ENCODE measurements at regions not wholly inside any gene's neighbourhood (a gene's known extent, or its start where the extent isn't known, plus 50 kb on each side); places are given as distances from the start of the nearest gene placed in this dataset.

DNA sequence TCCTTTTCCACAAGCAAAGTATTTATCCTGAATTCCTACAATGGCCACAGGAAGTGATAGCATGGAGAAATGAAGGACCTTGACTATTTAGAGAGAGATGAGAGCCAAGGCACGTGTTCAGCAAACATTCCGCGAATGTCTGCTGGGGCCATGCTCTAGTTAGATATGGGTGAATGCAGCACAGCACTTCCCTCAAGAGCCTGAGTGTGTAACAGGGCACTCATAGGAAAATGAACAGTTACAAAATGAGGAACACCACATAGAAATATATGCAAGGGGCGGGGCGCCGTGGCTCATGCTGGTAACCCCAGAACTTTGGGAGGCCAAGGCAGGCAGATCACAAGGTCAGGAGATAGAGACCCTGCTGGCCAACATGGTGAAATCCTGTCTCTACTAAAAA is 406.9 kb downstream of the NR2F2 start:
- WGBS (ENCODE audit: low lambda C conversion rate, missing lambda C conversion rate) = 94% methylated on average over 6 of the region's 6 CpGs
- no peaks in the 10 kb centered on the region for H3K79me2 ChIP-seq
- no peaks in the 10 kb centered on the region for H3K36me3 ChIP-seq (replicated peaks; ENCODE audit: insufficient read depth, low read depth)
- TF ChIP-seq CTCF (IDR thresholded peaks at IDR 0.05; ENCODE audit: poor library complexity) = no peak
- no peak for TF ChIP-seq EZH2phosphoT487 (IDR thresholded peaks at IDR 0.05; ENCODE audit: low read depth, severe bottlenecking, unreplicated experiment)
- H3K27me3 ChIP-seq = no peaks in the 10 kb centered on the region
- H3K9me2 ChIP-seq (replicated peaks; ENCODE audit: insufficient read depth) = no peaks in the 10 kb centered on the region
- no peak overlapping the region for H3K4me2 ChIP-seq
- no peaks in the 10 kb centered on the region for H3K4me1 ChIP-seq (ENCODE audit: insufficient read depth)
- no peak overlapping the region for H3K4me3 ChIP-seq
- no peaks in the 10 kb centered on the region for H4K20me1 ChIP-seq (ENCODE audit: insufficient read depth, poor library complexity, severe bottlenecking)
- no peak overlapping the region for H2AFZ ChIP-seq
- H3K27ac ChIP-seq = no peak overlapping the region
- DNase-seq (ENCODE audit: low spot score) = no peak
- H3K9me3 ChIP-seq (ENCODE audit: low read depth) = no peaks in the 10 kb centered on the region

DNA sequence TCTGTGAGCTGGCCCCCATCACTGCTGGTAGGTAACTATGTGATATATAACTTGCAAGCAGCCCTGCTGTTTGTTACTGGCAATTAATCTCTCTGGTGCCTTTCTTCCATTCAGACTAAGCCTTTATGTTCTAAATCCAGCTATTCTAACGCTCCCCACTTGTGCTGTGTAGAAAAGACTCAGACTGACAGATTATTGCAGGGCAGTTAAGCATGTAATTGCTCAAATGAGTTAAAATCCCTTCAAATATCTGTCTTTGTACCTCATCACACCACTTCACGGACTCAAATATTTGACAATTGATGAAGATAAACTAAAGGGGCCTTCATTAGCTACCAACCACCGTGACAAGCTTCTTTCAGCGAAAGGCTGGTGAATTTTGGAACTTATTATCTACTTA is 416.2 kb downstream of the NR2F2 start:
- no peak for DNase-seq (ENCODE audit: low spot score)

GRCh38 chr15:96747291-96747690 is 416.8 kb downstream of the NR2F2 start:
- Histone ChIP-seq H2AFZ (no peak overlapping the region), H4K20me1 (ENCODE audit: insufficient read depth, poor library complexity, severe bottlenecking) (no peaks in the 10 kb centered on the region), H3K4me3 (no peak overlapping the region), H3K27me3 (no peaks in the 10 kb centered on the region), H3K79me2 (no peaks in the 10 kb centered on the region), H3K36me3 (replicated peaks; ENCODE audit: insufficient read depth, low read depth) (no peaks in the 10 kb centered on the region), H3K4me1 (ENCODE audit: insufficient read depth) (no peaks in the 10 kb centered on the region), H3K4me2 (no peak overlapping the region), H3K27ac (no peak overlapping the region), H3K9me3 (ENCODE audit: low read depth) (no peaks in the 10 kb centered on the region), H3K9me2 (replicated peaks; ENCODE audit: insufficient read depth) (no peaks in the 10 kb centered on the region)
- 88% methylated on average over 4 of the region's 4 CpGs for WGBS (ENCODE audit: low lambda C conversion rate, missing lambda C conversion rate)
- DNase-seq (ENCODE audit: low spot score) = no peak
- TF ChIP-seq EZH2 (IDR thresholded peaks at IDR 0.05; ENCODE audit: borderline replicate concordance) (no peak), EZH2phosphoT487 (IDR thresholded peaks at IDR 0.05; ENCODE audit: low read depth, severe bottlenecking, unreplicated experiment) (no peak), CTCF (IDR thresholded peaks at IDR 0.05; ENCODE audit: poor library complexity) (no peak)

More for the DNA sequence above, 416.2 kb downstream of the NR2F2 start:
- no peak overlapping the region for H3K27ac ChIP-seq
- no peak overlapping the region for H2AFZ ChIP-seq
- no peaks in the 10 kb centered on the region for H3K9me2 ChIP-seq (replicated peaks; ENCODE audit: insufficient read depth)
- H3K4me2 ChIP-seq = no peak overlapping the region
- 45% methylated on average over 4 of the region's 4 CpGs for WGBS (ENCODE audit: low lambda C conversion rate, missing lambda C conversion rate)
- H3K79me2 ChIP-seq = no peaks in the 10 kb centered on the region
- H3K9me3 ChIP-seq (ENCODE audit: low read depth) = no peaks in the 10 kb centered on the region
- TF ChIP-seq CTCF (IDR thresholded peaks at IDR 0.05; ENCODE audit: poor library complexity) (no peak), EZH2 (IDR thresholded peaks at IDR 0.05; ENCODE audit: borderline replicate concordance) (no peak), EZH2phosphoT487 (IDR thresholded peaks at IDR 0.05; ENCODE audit: low read depth, severe bottlenecking, unreplicated experiment) (no peak)
- no peaks in the 10 kb centered on the region for H3K4me1 ChIP-seq (ENCODE audit: insufficient read depth)
- no peaks in the 10 kb centered on the region for H3K27me3 ChIP-seq
- H3K36me3 ChIP-seq (replicated peaks; ENCODE audit: insufficient read depth, low read depth) = no peaks in the 10 kb centered on the region
- H3K4me3 ChIP-seq = no peak overlapping the region
- no peaks in the 10 kb centered on the region for H4K20me1 ChIP-seq (ENCODE audit: insufficient read depth, poor library complexity, severe bottlenecking)

DNA sequence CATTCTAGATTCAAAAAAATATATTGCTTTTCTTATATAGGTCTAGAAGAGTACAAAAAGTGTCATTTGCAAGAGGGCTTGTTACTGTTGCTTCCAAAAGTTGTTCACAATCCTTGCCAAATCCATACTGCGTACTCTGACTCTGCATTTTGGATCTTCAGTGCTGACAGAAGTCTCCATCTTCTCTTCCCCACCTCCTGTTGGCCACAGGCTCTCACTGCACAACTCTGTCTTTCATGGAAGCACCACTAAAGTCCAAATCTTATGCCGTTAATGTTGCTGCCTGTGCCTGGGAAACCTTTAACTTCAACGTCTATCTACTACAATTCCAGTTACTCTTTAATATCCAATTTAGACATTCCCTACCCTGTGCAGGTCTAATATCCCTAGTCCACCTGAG is 419.9 kb downstream of the NR2F2 start:
- Histone ChIP-seq H2AFZ (no peak overlapping the region), H3K4me3 (no peak overlapping the region), H3K27me3 (no peaks in the 10 kb centered on the region), H3K9me3 (ENCODE audit: low read depth) (no peaks in the 10 kb centered on the region), H3K9me2 (replicated peaks; ENCODE audit: insufficient read depth) (no peaks in the 10 kb centered on the region), H3K4me2 (no peak overlapping the region), H4K20me1 (ENCODE audit: insufficient read depth, poor library complexity, severe bottlenecking) (no peaks in the 10 kb centered on the region), H3K4me1 (ENCODE audit: insufficient read depth) (no peaks in the 10 kb centered on the region), H3K36me3 (replicated peaks; ENCODE audit: insufficient read depth, low read depth) (no peaks in the 10 kb centered on the region), H3K79me2 (no peaks in the 10 kb centered on the region), H3K27ac (no peak overlapping the region)
- no peak for DNase-seq (ENCODE audit: low spot score)
- TF ChIP-seq EZH2 (IDR thresholded peaks at IDR 0.05; ENCODE audit: borderline replicate concordance) (no peak), CTCF (IDR thresholded peaks at IDR 0.05; ENCODE audit: poor library complexity) (no peak)
- 83% methylated on average over 3 of the region's 3 CpGs for WGBS (ENCODE audit: low lambda C conversion rate, missing lambda C conversion rate)
